ENCODE measurements at regions not wholly inside any gene's neighbourhood (a gene's known extent, or its start where the extent isn't known, plus 50 kb on each side); places are given as distances from the start of the nearest gene placed in this dataset.

DNA sequence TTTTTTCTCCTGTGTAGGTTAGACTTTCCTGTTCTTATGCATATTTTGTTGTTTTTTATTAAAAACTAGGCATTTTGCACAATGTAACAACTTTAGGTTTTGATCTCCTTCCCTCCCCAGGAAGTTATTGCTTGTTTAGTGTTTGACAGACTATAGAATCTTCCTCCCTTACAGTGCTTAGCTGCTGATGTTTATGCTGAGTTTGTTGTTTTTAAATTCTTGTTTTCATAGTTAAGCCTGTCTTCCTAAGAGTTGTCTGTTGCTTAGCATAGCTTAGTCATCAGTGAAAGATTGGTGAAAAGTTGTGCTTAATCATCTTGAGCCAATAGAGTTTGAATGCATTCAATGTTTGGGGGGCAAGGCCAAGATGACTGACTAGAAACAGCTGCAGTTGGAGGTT, 157.5 kb downstream of the NKX6-1 start:
- H3K27me3 Mint-ChIP-seq (ENCODE audit: unreplicated experiment) = peaks cover 27% of the 10 kb centered on the region
- intact Hi-C loops (cut with micrococcal nuclease; ENCODE audit: unreplicated experiment) = no loop called here
- H3K4me1 Mint-ChIP-seq (ENCODE audit: low read depth, unreplicated experiment) = no peaks in the 10 kb centered on the region
- no peak for DNase-seq
- H3K4me3 Mint-ChIP-seq (ENCODE audit: low read depth, unreplicated experiment) = no peak overlapping the region
- H3K36me3 Mint-ChIP-seq (ENCODE audit: insufficient read depth, unreplicated experiment) = no peaks in the 10 kb centered on the region
- H3K9me3 Mint-ChIP-seq (ENCODE audit: low read depth, unreplicated experiment) = peaks cover 2% of the 10 kb centered on the region
- BruUV-seq (replicated peaks) = no TSS peak
- CTCF ChIA-PET = no interaction called here
- no peak overlapping the region for H3K27ac Mint-ChIP-seq (ENCODE audit: unreplicated experiment)
- TF ChIP-seq, protein P1, sequence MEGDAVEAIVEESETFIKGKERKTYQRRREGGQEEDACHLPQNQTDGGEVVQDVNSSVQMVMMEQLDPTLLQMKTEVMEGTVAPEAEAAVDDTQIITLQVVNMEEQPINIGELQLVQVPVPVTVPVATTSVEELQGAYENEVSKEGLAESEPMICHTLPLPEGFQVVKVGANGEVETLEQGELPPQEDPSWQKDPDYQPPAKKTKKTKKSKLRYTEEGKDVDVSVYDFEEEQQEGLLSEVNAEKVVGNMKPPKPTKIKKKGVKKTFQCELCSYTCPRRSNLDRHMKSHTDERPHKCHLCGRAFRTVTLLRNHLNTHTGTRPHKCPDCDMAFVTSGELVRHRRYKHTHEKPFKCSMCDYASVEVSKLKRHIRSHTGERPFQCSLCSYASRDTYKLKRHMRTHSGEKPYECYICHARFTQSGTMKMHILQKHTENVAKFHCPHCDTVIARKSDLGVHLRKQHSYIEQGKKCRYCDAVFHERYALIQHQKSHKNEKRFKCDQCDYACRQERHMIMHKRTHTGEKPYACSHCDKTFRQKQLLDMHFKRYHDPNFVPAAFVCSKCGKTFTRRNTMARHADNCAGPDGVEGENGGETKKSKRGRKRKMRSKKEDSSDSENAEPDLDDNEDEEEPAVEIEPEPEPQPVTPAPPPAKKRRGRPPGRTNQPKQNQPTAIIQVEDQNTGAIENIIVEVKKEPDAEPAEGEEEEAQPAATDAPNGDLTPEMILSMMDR (IDR thresholded peaks at IDR 0.05; ENCODE audit: unreplicated experiment) = no peak

DNA sequence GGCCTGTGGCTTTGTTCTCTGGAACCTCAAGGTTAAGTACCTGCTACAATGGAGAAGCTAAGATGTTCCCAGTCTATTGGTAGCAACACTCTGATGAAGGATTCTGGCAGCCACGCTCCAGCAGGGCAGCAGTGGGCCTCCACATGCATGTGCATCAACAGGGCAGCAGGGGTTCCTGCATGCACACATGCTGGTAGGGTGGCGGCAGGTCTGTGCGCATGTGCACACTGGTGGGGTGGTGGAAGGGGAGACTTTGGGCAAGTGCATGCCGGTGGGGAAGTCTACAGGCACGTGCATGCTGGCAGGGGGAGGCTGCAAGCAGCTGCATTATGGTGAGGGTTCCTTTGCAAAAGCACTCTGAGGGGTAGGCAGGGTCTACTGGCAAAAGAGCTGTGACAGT, 160.7 kb downstream of the NKX6-1 start:
- Mint-ChIP-seq H3K4me3 (ENCODE audit: low read depth, unreplicated experiment) (no peak overlapping the region), H3K4me1 (ENCODE audit: low read depth, unreplicated experiment) (no peaks in the 10 kb centered on the region), H3K27me3 (ENCODE audit: unreplicated experiment) (peaks cover 18% of the 10 kb centered on the region), H3K9me3 (ENCODE audit: low read depth, unreplicated experiment) (peaks cover 2% of the 10 kb centered on the region), H3K36me3 (ENCODE audit: insufficient read depth, unreplicated experiment) (no peaks in the 10 kb centered on the region), H3K27ac (ENCODE audit: unreplicated experiment) (no peak overlapping the region)
- intact Hi-C loops (cut with micrococcal nuclease; ENCODE audit: unreplicated experiment) = no loop called here
- TF ChIP-seq, protein P1 (IDR thresholded peaks at IDR 0.05; ENCODE audit: unreplicated experiment) = no peak
- CTCF ChIA-PET = no interaction called here
- BruUV-seq (replicated peaks) = no TSS peak
- no peak for DNase-seq

DNA sequence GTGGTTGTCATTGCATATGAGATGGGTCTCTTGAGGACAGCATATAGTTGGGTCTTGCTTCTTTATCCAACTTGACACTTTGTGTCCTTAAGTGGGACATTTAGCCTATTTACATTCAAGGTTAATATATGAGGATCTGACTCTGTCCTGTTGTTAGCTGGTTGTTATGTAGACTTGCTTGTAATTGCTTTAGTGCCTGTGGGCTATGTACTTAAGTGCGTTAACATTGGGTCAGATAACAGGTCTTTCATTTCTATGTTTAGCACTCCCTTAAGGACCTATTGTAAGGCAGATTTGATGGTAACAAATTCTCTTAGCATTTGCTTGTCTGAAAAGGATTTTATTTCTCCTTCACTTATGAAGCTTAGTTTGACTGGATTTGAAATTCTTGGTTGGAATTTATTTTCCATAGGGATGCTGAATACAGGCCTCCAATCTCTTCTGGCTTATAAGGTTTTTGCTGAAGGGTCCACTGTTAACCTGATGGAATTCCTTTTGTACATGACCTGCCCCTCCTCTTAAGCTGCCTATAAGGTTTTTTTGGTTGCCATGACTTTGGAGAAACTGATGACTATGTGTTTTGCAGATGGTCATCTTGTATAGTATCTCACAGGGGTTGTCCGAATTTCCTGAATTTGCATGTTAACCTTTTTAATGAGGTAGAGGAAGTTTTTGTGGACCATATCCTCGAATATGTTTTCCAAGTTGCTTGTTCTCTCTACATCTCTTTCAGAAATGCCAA, 162.0 kb downstream of the NKX6-1 start:
- peaks cover 2% of the 10 kb centered on the region for H3K9me3 Mint-ChIP-seq (ENCODE audit: low read depth, unreplicated experiment)
- BruUV-seq (replicated peaks) = no TSS peak
- DNase-seq = no peak
- no peaks in the 10 kb centered on the region for H3K4me1 Mint-ChIP-seq (ENCODE audit: low read depth, unreplicated experiment)
- peaks cover 14% of the 10 kb centered on the region for H3K27me3 Mint-ChIP-seq (ENCODE audit: unreplicated experiment)
- H3K36me3 Mint-ChIP-seq (ENCODE audit: insufficient read depth, unreplicated experiment) = no peaks in the 10 kb centered on the region
- H3K4me3 Mint-ChIP-seq (ENCODE audit: low read depth, unreplicated experiment) = no peak overlapping the region
- CTCF ChIA-PET = no interaction called here
- TF ChIP-seq, protein P1 (IDR thresholded peaks at IDR 0.05; ENCODE audit: unreplicated experiment) = no peak
- intact Hi-C loops (cut with micrococcal nuclease; ENCODE audit: unreplicated experiment) = no loop called here
- no peak overlapping the region for H3K27ac Mint-ChIP-seq (ENCODE audit: unreplicated experiment)

DNA sequence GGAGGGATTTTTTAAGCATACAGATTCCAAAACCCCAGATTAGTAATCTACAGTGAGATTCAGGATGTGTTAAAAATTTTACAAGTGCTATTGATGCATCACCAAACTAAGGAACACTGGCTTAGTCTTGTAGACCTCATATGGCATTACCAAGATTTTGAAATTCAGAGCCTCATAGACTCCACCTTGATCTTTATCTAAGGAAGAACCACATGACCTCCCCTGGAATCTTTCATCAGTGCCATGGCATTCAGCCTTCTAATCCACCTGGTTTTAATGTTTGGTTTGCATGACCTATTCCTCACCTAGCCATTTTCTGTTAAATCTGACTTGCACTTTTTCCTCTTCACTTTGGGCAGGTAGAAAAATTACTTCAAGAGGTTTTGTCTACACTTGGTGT, 171.6 kb downstream of the NKX6-1 start:
- H3K36me3 Mint-ChIP-seq (ENCODE audit: insufficient read depth, unreplicated experiment) = no peaks in the 10 kb centered on the region
- H3K4me1 Mint-ChIP-seq (ENCODE audit: low read depth, unreplicated experiment) = no peaks in the 10 kb centered on the region
- CTCF ChIA-PET = no interaction called here
- DNase-seq = no peak
- intact Hi-C loops (cut with micrococcal nuclease; ENCODE audit: unreplicated experiment) = no loop called here
- H3K9me3 Mint-ChIP-seq (ENCODE audit: low read depth, unreplicated experiment) = no peaks in the 10 kb centered on the region
- BruUV-seq (replicated peaks) = no TSS peak
- TF ChIP-seq, protein P1 (IDR thresholded peaks at IDR 0.05; ENCODE audit: unreplicated experiment) = no peak
- no peak overlapping the region for H3K4me3 Mint-ChIP-seq (ENCODE audit: low read depth, unreplicated experiment)
- H3K27me3 Mint-ChIP-seq (ENCODE audit: unreplicated experiment) = peaks cover 13% of the 10 kb centered on the region
- H3K27ac Mint-ChIP-seq (ENCODE audit: unreplicated experiment) = no peak overlapping the region
